ENCODE measurements at regions not wholly inside any gene's neighbourhood (a gene's known extent, or its start where the extent isn't known, plus 50 kb on each side); places are given as distances from the start of the nearest gene placed in this dataset.
"Not testable (repeated sequence)": the region's sequence is repeated elsewhere in the genome, so short reads cannot be mapped to it uniquely, and the experiment has no call there.

GRCh38 chr12:91717804-91718203 is 427.8 kb downstream of the BTG1 start:
- no peaks in the 10 kb centered on the region for H3K27me3 Mint-ChIP-seq
- no peak overlapping the region for H3K4me3 ChIP-seq (ENCODE audit: low read length)
- DNase-seq (no peak), ATAC-seq (no peak)
- no peaks in the 10 kb centered on the region for H3K27me3 ChIP-seq (ENCODE audit: control insufficient read depth in 2 of 2, insufficient read depth in 2 of 2, low read length in 2 of 2)
- intact Hi-C loops (cut with micrococcal nuclease) = no loop called here
- H3K36me3 ChIP-seq (ENCODE audit: control insufficient read depth in 2 of 3, insufficient read depth in 3 of 3, low read length in 3 of 3) = no peaks in the 10 kb centered on the region
- H3K36me3 Mint-ChIP-seq = peaks cover 0 to 4% (median 0%) of the 10 kb centered on the region in 5 donors
- H3K4me1 ChIP-seq (ENCODE audit: control insufficient read depth in 2 of 2, insufficient read depth in 2 of 2, low read length in 2 of 2) = no peaks in the 10 kb centered on the region
- H3K4me3 Mint-ChIP-seq = no peak overlapping the region
- ChIA-PET POLR2A (interaction anchor here (1.0 kb wide), 1 partner anchor 257 kb away, joined by 3 read pairs; no protein-coding TSS in a partner anchor), CTCF (no interaction called here)
- H3K9me3 ChIP-seq (ENCODE audit: control insufficient read depth in 2 of 3, low read length in 3 of 3) = no peaks in the 10 kb centered on the region
- H3K27ac Mint-ChIP-seq = no peak overlapping the region
- H3K27ac ChIP-seq (ENCODE audit: low read depth, low read length) = no peak overlapping the region
- H3K9me3 Mint-ChIP-seq = peaks cover 0 to 5% (median 2%) of the 10 kb centered on the region in 11 donors
- peaks cover 0 to 1% (median 0%) of the 10 kb centered on the region in 7 donors for H3K4me1 Mint-ChIP-seq

GRCh38 chr12:91711925-91712324 is 433.7 kb downstream of the BTG1 start:
- H3K9me3 Mint-ChIP-seq; H3K36me3 ChIP-seq (ENCODE audit: control insufficient read depth in 2 of 3, insufficient read depth in 3 of 3, low read length in 3 of 3); CTCF ChIA-PET; H3K4me3 Mint-ChIP-seq; ATAC-seq; H3K27ac ChIP-seq (ENCODE audit: low read depth, low read length); H3K4me3 ChIP-seq (ENCODE audit: low read length); H3K27ac Mint-ChIP-seq; H3K27me3 Mint-ChIP-seq; H3K27me3 ChIP-seq (ENCODE audit: control insufficient read depth in 2 of 2, insufficient read depth in 2 of 2, low read length in 2 of 2); H3K4me1 Mint-ChIP-seq; H3K4me1 ChIP-seq (ENCODE audit: control insufficient read depth in 2 of 2, insufficient read depth in 2 of 2, low read length in 2 of 2); H3K36me3 Mint-ChIP-seq; POLR2A ChIA-PET; DNase-seq; intact Hi-C loops (cut with micrococcal nuclease); H3K9me3 ChIP-seq (ENCODE audit: control insufficient read depth in 2 of 3, low read length in 3 of 3): not testable (repeated sequence)

- Mint-ChIP-seq H3K9me3 (peaks cover 0 to 6% (median 1%) of the 10 kb centered on the region in 11 donors), H3K27me3 (no peaks in the 10 kb centered on the region), H3K4me1 (peaks cover 0 to 4% (median 0%) of the 10 kb centered on the region in 7 donors), H3K27ac (no peak overlapping the region), H3K36me3 (no peaks in the 10 kb centered on the region), H3K4me3 (no peak overlapping the region)
- H3K27me3 ChIP-seq (ENCODE audit: control insufficient read depth in 2 of 2, insufficient read depth in 2 of 2, low read length in 2 of 2) = no peaks in the 10 kb centered on the region
- H3K27ac ChIP-seq (ENCODE audit: low read depth, low read length) = no peak overlapping the region
- intact Hi-C loops (cut with micrococcal nuclease) = no loop called here
- ATAC-seq = no peak
- ChIA-PET POLR2A (no interaction called here), CTCF (no interaction called here)
- H3K4me3 ChIP-seq (ENCODE audit: low read length) = no peak overlapping the region
- H3K36me3 ChIP-seq (ENCODE audit: control insufficient read depth in 2 of 3, insufficient read depth in 3 of 3, low read length in 3 of 3) = no peaks in the 10 kb centered on the region
- no peaks in the 10 kb centered on the region for H3K4me1 ChIP-seq (ENCODE audit: control insufficient read depth in 2 of 2, insufficient read depth in 2 of 2, low read length in 2 of 2)
- H3K9me3 ChIP-seq (ENCODE audit: control insufficient read depth in 2 of 3, low read length in 3 of 3) = no peaks in the 10 kb centered on the region
- DNase-seq = no peak
Observed at GRCh38 chr12:91706466-91706865, 439.2 kb downstream of the BTG1 start.

- Histone ChIP-seq H3K27me3 (ENCODE audit: control insufficient read depth in 2 of 2, insufficient read depth in 2 of 2, low read length in 2 of 2) (no peaks in the 10 kb centered on the region), H3K4me3 (ENCODE audit: low read length) (no peak overlapping the region), H3K4me1 (ENCODE audit: control insufficient read depth in 2 of 2, insufficient read depth in 2 of 2, low read length in 2 of 2) (no peaks in the 10 kb centered on the region), H3K36me3 (ENCODE audit: control insufficient read depth in 2 of 3, insufficient read depth in 3 of 3, low read length in 3 of 3) (no peaks in the 10 kb centered on the region), H3K27ac (ENCODE audit: low read depth, low read length) (no peak overlapping the region), H3K9me3 (ENCODE audit: control insufficient read depth in 2 of 3, low read length in 3 of 3) (no peaks in the 10 kb centered on the region)
- ChIA-PET CTCF (no interaction called here), POLR2A (no interaction called here)
- DNase-seq (no peak), ATAC-seq (no peak)
- H3K4me1 Mint-ChIP-seq = peaks cover 0 to 4% (median 0%) of the 10 kb centered on the region in 7 donors
- H3K27ac Mint-ChIP-seq = no peak overlapping the region
- H3K27me3 Mint-ChIP-seq = no peaks in the 10 kb centered on the region
- peaks cover 0 to 6% (median 0%) of the 10 kb centered on the region in 11 donors for H3K9me3 Mint-ChIP-seq
- no peak overlapping the region for H3K4me3 Mint-ChIP-seq
- H3K36me3 Mint-ChIP-seq = no peaks in the 10 kb centered on the region
- intact Hi-C loops (cut with micrococcal nuclease) = loop anchor here in 1 of 2 donors (5.0 kb wide), 1 partner anchor 43 kb away; no protein-coding TSS in a partner anchor
Observed at GRCh38 chr12:91704446-91704845, 441.2 kb downstream of the BTG1 start.

- H3K27me3 ChIP-seq (ENCODE audit: control insufficient read depth in 2 of 2, insufficient read depth in 2 of 2, low read length in 2 of 2) = no peaks in the 10 kb centered on the region
- no peaks in the 10 kb centered on the region for H3K9me3 ChIP-seq (ENCODE audit: control insufficient read depth in 2 of 3, low read length in 3 of 3)
- no peaks in the 10 kb centered on the region for H3K36me3 ChIP-seq (ENCODE audit: control insufficient read depth in 2 of 3, insufficient read depth in 3 of 3, low read length in 3 of 3)
- no peaks in the 10 kb centered on the region for H3K4me1 ChIP-seq (ENCODE audit: control insufficient read depth in 2 of 2, insufficient read depth in 2 of 2, low read length in 2 of 2)
- CTCF ChIA-PET = no interaction called here
- H3K27ac Mint-ChIP-seq = no peak overlapping the region
- POLR2A ChIA-PET = interaction anchor here (1.0 kb wide), 1 partner anchor 442 kb away, joined by 3 read pairs; the partner anchor contains the start of gene BTG1
- intact Hi-C loops (cut with micrococcal nuclease) = loop anchor here in 1 of 2 donors (5.0 kb wide), 1 partner anchor 44 kb away; no protein-coding TSS in a partner anchor
- H3K36me3 Mint-ChIP-seq = peaks cover 0 to 6% (median 0%) of the 10 kb centered on the region in 5 donors
- H3K4me1 Mint-ChIP-seq = peaks cover 0 to 4% (median 0%) of the 10 kb centered on the region in 7 donors
- ATAC-seq (no peak), DNase-seq (no peak)
- H3K27me3 Mint-ChIP-seq = no peaks in the 10 kb centered on the region
- H3K4me3 ChIP-seq (ENCODE audit: low read length) = no peak overlapping the region
- no peak overlapping the region for H3K27ac ChIP-seq (ENCODE audit: low read depth, low read length)
- peaks cover 0 to 11% (median 6%) of the 10 kb centered on the region in 11 donors for H3K9me3 Mint-ChIP-seq
- no peak overlapping the region for H3K4me3 Mint-ChIP-seq
Observed at GRCh38 chr12:91703491-91704283, 442.0 kb downstream of the BTG1 start.

- Mint-ChIP-seq H3K4me3 (no peak overlapping the region), H3K27ac (no peak overlapping the region), H3K27me3 (no peaks in the 10 kb centered on the region), H3K4me1 (peaks cover 0 to 4% (median 0%) of the 10 kb centered on the region in 7 donors), H3K36me3 (peaks cover 0 to 6% (median under 1%) of the 10 kb centered on the region in 5 donors), H3K9me3 (peaks cover 0 to 12% (median 5%) of the 10 kb centered on the region in 11 donors)
- H3K27ac ChIP-seq (ENCODE audit: low read depth, low read length) = no peak overlapping the region
- ChIA-PET POLR2A (interaction anchor here (1.0 kb wide), 1 partner anchor 443 kb away, joined by 3 read pairs; the partner anchor contains the start of gene BTG1), CTCF (no interaction called here)
- ATAC-seq (no peak), DNase-seq (no peak)
- H3K36me3 ChIP-seq (ENCODE audit: control insufficient read depth in 2 of 3, insufficient read depth in 3 of 3, low read length in 3 of 3) = no peaks in the 10 kb centered on the region
- no peaks in the 10 kb centered on the region for H3K4me1 ChIP-seq (ENCODE audit: control insufficient read depth in 2 of 2, insufficient read depth in 2 of 2, low read length in 2 of 2)
- intact Hi-C loops (cut with micrococcal nuclease) = loop anchor here in 1 of 2 donors (5.0 kb wide), 1 partner anchor 44 kb away; no protein-coding TSS in a partner anchor
- no peaks in the 10 kb centered on the region for H3K27me3 ChIP-seq (ENCODE audit: control insufficient read depth in 2 of 2, insufficient read depth in 2 of 2, low read length in 2 of 2)
- no peaks in the 10 kb centered on the region for H3K9me3 ChIP-seq (ENCODE audit: control insufficient read depth in 2 of 3, low read length in 3 of 3)
- H3K4me3 ChIP-seq (ENCODE audit: low read length) = no peak overlapping the region
Observed at GRCh38 chr12:91702843-91703425, 442.7 kb downstream of the BTG1 start.
